CD4-positive, alpha-beta T cell treated with Interleukin-12 subunit alpha and Interleukin-12 subunit beta, for 1 hour (primary cell): ENCODE measurements at regions not wholly inside any gene's neighbourhood (a gene's known extent, or its start where the extent isn't known, plus 50 kb on each side); places are given as distances from the start of the nearest gene placed in this dataset.
"Not testable (repeated sequence)": the region's sequence is repeated elsewhere in the genome, so short reads cannot be mapped to it uniquely, and the experiment has no call there.

Experiments
- DNase-seq: peaks from one replicate; pipeline ENCODE4 v3.0.0-alpha.2; 2020

GRCh38 chrX:39244147-39244546 is 442.9 kb downstream of the MID1IP1 start:
- DNase-seq: no peak

GRCh38 chrX:39245024-39245423 is 443.8 kb downstream of the MID1IP1 start:
- DNase-seq: no peak

GRCh38 chrX:39247536-39247935 is 446.3 kb downstream of the MID1IP1 start:
- no peak for DNase-seq

- no peak for DNase-seq
Measured at GRCh38 chrX:39248330-39248729, 447.1 kb downstream of the MID1IP1 start.

- DNase-seq: no peak
Measured at GRCh38 chrX:39249999-39250398, 448.7 kb downstream of the MID1IP1 start.

- DNase-seq: no peak
Measured at GRCh38 chrX:39251995-39252394, 450.7 kb downstream of the MID1IP1 start.

GRCh38 chrX:39253551-39253950 is 452.3 kb downstream of the MID1IP1 start:
- no peak for DNase-seq

- DNase-seq: no peak
Measured at GRCh38 chrX:39258331-39258730, 457.1 kb downstream of the MID1IP1 start.

- no peak for DNase-seq
Measured at GRCh38 chrX:39260965-39261364, 459.7 kb downstream of the MID1IP1 start.

- DNase-seq: peak; percentile 48
Measured at GRCh38 chrX:39261446-39262147, 460.3 kb downstream of the MID1IP1 start.

GRCh38 chrX:39262641-39263040 is 461.4 kb downstream of the MID1IP1 start:
- DNase-seq: no peak

- DNase-seq: no peak
Measured at GRCh38 chrX:39264023-39264422, 462.8 kb downstream of the MID1IP1 start.

- no peak for DNase-seq
Measured at GRCh38 chrX:39267176-39267575, 465.9 kb downstream of the MID1IP1 start.

GRCh38 chrX:39268207-39268606 is 466.9 kb downstream of the MID1IP1 start:
- DNase-seq: no peak

GRCh38 chrX:39275500-39276068 is 474.3 kb downstream of the MID1IP1 start:
- no peak for DNase-seq

GRCh38 chrX:39277685-39278390 is 476.6 kb downstream of the MID1IP1 start:
- not testable (repeated sequence) for DNase-seq

GRCh38 chrX:39283239-39283638 is 482.0 kb downstream of the MID1IP1 start:
- DNase-seq: no peak

GRCh38 chrX:39288592-39288991 is 487.3 kb downstream of the MID1IP1 start:
- no peak for DNase-seq

- DNase-seq: no peak
Measured at GRCh38 chrX:39289827-39290226, 488.6 kb downstream of the MID1IP1 start.

- DNase-seq: no peak
Measured at GRCh38 chrX:39293203-39293602, 491.9 kb downstream of the MID1IP1 start.

- no peak for DNase-seq
Measured at GRCh38 chrX:39296472-39296871, 495.2 kb downstream of the MID1IP1 start.

- DNase-seq: no peak
Measured at GRCh38 chrX:39298821-39299220, 497.6 kb downstream of the MID1IP1 start.

GRCh38 chrX:39299615-39300014 is 498.4 kb downstream of the MID1IP1 start:
- no peak for DNase-seq

GRCh38 chrX:39301036-39301435 is 499.8 kb downstream of the MID1IP1 start:
- DNase-seq: no peak
